ENCODE measurements at regions not wholly inside any gene's neighbourhood (a gene's known extent, or its start where the extent isn't known, plus 50 kb on each side); places are given as distances from the start of the nearest gene placed in this dataset.
"Not testable (repeated sequence)": the region's sequence is repeated elsewhere in the genome, so short reads cannot be mapped to it uniquely, and the experiment has no call there.

DNA sequence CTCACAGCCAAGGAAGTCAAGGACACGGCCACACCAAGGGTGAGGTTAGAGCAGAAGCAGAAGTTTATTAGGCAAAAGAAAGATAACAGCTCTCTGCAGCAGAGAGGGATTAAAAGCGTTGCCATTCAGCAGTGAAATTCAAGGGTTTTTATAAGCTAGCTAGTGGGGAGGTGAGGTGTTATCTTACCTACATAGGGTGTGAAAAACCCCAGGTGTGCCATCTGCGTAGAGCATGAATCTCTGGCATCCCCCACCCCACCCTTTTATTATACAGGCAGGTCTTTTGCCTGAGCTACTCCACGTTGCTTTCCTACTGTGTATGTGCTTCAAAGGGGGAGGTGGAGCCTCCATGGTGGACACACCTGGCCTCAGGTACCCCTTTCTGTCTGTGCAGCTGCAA is 135.4 kb downstream of the ARHGAP11B start:
- not testable (repeated sequence) for DNase-seq

GRCh38 chr15:30769390-30770124 is 134.2 kb upstream of the FAN1 start:
- DNase-seq: not testable (repeated sequence)

DNA sequence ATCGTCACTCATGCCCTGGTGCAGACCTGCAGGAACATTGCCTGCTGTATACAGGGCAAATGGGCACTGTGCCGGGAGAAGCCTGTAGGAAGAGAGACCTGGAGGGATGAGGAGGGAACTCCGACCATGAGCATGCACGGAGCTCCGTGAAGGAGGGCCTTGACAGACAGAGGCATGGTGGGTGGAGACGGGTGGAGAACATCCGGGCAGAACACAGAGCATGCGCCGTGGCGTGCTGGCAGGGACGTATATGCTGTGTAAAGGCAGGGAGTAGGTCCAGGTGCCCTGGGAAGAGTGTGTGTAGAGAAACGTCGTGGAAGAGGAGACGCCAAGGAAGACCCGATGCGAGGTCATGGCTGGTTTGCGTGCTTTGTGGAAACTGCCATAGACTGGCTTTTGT is 133.0 kb upstream of the FAN1 start:
- DNase-seq: no peak

DNA sequence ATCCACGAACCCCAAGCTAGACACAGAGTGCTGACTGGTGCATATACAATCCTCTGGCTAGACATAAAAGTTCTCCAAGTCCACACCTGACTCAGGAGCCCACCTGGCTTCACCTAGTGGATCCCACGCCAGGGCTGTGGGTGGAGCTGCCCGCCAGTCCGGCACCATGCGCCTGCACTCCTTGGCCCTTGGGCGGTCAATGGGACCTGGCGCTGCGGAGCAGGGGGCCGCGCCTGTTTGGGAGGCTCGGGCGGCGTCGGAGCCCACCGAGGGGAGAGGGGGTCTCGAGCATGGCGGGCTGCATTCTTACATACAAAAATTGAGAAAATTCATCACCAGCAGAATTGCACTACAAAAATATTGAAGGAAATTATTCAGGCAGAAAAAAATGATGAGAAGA is 120.7 kb upstream of the FAN1 start:
- DNase-seq: no peak

DNA sequence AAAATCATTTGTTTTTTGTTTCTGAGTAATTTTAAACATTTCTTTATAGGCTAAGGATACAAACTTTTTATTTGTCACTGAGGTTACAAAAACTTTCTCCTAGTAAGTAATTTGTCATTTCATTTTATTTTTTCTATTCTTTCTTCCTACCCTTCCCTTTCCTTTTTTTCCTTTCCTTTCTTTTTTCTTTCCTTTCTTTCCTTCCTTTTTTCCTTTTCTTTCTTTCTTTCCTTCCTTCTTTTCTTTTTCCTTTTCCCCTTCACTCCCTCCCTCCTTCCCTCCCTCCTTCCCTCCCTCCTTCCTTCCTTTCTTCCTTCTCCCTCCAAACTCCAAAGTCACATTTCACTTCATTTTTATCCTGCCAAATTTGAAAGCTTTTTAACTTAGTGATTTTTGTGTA is 115.1 kb upstream of the FAN1 start:
- no peak for DNase-seq

- DNase-seq: no peak
Measured at GRCh38 chr15:30791239-30792175, 112.2 kb upstream of the FAN1 start.

- not testable (repeated sequence) for DNase-seq
Measured at GRCh38 chr15:30792843-30793242, 110.9 kb upstream of the FAN1 start.

DNA sequence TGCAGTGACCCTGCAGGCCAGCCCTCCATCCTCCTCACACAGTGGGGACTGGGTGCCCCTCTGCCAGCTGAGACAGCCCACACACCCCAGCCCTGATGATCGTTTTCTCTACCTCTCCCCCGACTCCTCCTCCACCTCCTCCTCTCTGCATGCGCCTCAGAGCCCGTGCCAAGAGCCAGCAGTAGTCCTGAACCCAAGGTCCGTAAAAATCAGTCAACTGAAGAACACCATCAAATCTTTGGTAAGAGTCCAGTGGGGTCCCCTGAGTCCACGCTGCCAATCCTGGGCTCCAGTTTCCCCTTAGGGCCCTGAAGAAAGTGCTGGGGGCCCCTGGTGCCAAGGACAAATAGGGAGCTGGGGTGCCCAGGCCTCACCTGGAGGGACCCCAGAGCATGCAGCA is 109.3 kb upstream of the FAN1 start:
- no peak for DNase-seq

- DNase-seq: not testable (repeated sequence)
Measured at GRCh38 chr15:30799565-30799964, 104.2 kb upstream of the FAN1 start.

DNA sequence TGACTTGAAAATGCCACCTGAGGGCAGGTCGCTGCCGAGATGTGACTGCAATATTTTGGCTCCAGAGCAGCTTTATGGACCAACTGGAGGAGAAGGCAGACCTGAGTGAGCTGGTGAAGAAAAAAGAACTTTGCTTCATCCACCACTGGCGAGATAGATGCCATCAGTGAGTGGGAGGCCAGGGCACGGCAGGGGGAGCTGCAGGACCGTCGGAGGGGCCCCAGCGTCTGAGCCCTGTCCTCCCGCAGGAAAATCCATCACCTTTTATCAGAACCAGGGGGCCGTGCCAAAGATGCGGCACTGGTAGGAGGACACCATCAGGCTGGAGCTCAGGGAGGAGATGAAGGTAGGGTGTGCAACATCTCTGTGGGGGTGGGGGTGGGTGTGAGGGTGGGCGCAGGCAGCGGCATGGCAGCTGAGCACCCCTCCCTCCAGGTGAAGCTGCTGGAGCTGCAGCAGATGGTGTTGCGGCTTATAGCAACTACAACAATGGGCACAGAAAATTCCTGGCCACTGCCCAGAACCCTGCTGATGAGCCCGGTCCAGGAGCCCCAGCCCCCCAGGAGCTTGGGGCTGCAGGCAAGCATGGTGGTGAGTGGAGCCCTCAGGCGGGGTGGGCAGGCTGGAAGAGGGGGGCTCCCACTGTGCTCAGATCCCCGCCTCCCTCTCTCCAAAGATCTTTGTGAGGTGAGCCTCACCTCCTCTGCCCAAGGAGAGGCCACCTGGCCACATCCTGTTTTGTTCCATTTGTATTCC is 102.4 kb upstream of the FAN1 start:
- not testable (repeated sequence) for DNase-seq

DNA sequence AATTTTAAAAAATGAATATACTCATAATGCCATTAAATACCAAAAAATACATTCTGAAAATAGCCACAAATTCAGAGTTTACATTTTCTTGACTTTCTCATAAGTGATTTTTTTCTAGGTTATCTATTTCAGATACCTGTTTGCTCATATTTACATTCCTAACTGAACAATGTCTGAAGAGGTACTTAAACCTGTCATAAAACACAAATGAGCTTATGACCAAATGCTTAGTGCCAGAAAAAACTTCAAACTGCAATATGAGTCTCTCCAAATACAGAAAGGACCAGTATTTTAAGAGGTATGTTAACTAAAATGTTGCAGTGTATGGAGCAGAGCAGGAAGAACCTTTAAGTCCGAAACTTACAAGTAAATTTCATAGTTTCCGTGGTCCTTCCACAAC is 101.7 kb upstream of the FAN1 start:
- DNase-seq: not testable (repeated sequence)

DNA sequence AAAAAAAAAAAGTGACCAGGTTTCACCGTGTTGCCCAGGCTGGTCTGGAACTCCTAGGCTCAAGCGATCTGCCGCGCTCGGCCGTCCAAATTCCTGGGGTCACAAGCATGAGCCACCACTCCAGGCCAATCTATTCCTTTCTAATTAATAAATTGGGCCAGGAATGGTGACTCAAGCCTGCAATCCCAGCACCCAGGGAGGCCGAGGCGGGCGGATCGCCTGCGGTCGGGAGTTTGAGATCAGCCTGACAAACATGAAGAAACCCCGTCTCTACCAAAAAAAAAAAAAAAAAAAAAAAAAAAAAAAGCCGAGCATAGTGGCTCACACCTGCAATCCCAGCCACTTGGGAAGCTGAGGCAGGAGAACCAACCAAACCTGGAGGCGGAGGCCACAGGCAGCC is 100.0 kb upstream of the FAN1 start:
- DNase-seq: not testable (repeated sequence)

- DNase-seq: no peak
Measured at GRCh38 chr15:30816430-30816829, 87.3 kb upstream of the FAN1 start.

- DNase-seq: peak in 1 of 4 experiments; percentile 17
Measured at GRCh38 chr15:30823068-30823813, 80.5 kb upstream of the FAN1 start.

GRCh38 chr15:30824518-30825195 is 79.1 kb upstream of the FAN1 start:
- DNase-seq: no peak

DNA sequence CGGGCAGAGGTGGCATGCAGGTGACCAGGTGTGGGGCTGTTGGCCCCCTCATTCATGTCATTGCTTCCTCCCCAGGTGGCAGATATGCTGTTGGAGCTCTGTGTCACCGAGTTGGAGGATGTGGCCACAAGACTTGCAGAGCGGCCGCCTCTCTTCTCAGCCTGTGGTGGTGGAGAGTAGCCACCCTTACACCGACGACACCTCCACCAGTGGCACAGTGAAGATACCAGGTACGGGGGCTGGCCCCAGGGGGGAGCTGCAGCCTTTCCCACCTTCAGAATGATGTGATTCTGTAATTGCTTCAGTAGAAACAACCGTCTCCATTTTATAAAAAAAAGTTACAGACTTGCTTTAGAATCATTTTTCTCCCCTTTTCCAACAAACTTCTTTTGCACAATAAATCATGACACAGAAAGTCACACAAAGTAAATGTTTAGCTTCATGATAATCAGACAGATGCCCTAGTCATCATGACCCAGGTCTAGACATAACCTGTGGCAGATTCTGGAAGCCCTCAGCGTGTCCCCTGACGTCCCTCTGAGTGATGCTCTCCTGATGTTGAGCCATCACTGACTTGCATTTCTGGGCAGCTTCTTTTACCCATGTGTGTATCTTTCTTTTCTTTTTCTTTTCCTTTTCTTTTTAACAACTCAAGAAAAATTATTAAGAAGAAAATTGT is 76.0 kb upstream of the FAN1 start:
- no peak for DNase-seq

DNA sequence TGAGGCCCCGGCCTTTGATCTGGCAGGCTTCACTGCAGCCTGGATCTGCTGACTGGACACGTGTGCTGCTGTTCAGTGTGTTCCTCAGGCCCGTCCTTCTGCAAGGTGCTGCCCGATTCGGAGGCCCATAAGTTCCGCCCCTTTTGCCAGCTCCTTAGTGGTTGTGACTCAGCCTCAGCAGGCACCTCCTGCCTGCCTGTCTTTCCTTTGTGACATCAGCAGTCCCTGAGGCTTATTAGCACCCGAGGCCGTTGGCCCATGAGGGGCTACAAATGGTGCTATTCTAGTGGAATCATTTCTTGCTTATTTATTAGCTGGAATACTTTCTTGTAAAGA is 75.4 kb upstream of the FAN1 start:
- not testable (repeated sequence) for DNase-seq

GRCh38 chr15:30830961-30831360 is 72.8 kb upstream of the FAN1 start:
- DNase-seq: no peak

- DNase-seq: not testable (repeated sequence)
Measured at GRCh38 chr15:30833379-30833778, 70.3 kb upstream of the FAN1 start.

DNA sequence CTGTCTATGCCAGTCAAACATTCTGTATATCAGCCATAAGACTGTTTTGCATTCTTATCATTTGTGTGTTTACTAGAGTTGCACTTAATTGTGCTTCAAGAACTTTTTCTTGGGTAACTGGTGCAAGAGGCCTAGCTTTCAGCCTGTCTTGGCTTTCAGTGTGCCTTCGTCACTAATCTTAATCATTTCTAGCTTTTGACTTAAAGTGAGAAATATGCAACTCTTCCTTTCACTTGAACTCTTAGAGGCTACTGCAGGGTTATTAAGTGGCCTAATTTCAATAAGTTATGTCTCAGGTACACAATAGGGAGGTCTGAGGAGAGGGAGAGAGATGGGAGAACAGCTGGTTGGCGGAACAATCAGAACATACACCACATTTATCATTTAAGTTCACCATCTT is 62.1 kb upstream of the FAN1 start:
- DNase-seq: not testable (repeated sequence)

DNA sequence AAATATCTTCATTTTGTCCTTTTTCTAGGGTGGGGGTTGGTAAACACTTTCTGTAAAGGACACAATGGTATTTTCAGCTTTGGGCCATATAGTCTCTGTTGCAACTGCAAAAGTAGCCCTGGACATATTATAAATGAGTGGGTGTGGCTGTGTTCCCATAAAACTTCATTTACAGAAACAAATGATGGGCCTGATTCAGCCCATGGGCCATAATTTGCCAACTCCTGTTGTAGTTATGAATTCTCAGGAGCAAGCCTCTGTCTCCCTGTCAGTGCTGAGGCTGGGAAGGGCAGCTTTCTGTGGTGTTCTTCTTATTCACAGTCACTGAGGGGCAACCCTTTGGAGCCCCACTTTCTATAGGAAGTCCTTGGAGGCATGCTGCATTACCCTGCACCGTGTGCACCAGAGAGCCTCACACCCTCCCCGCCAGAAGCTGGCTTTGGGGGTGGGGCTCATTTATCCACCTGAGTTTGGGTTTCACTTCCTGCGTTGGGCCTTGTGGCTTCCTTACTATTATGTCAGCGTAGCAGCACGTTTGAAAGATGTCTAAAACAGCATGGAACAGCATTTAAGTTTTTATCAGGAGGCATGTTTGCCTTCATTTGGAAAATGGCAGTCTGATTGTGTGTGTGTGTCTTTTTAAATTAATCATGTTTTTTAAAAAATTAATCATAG is 60.8 kb upstream of the FAN1 start:
- peak in 1 of 4 experiments; percentile 7 for DNase-seq

Data from activated CD4-positive, CD25-positive, alpha-beta regulatory T cell (primary cell).